PC-9 (cell line): ENCODE measurements at regions not wholly inside any gene's neighbourhood (a gene's known extent, or its start where the extent isn't known, plus 50 kb on each side); places are given as distances from the start of the nearest gene placed in this dataset.

Source experiments
- BruUV-seq: library from RNA; stranded (reverse); fragments of 400-500 nt; replicated peaks from 2 replicates; lab custom pipeline; 2021; lab: Mats Ljungman, UMichigan
- CTCF ChIA-PET: fragments of 300-600 bp; sonication (Branson Sonifier 250); formaldehyde crosslinking; loops from one replicate; lab custom pipeline; 2022; ENCODE audit warnings: antibody characterized with exemption; lab: Charles Lee
- POLR2A ChIA-PET: fragments of 300-600 bp; sonication (Branson Sonifier 250); formaldehyde crosslinking; loops from one replicate; lab custom pipeline; 2022; ENCODE audit warnings: antibody characterized with exemption; ENCODE audit not compliant: unreplicated experiment; lab: Charles Lee
- DNase-seq, 2 experiments: peaks; one replicate each; pipeline versions ENCODE4 v3.0.0 to v3.0.0-alpha.2; 2015 to 2022; ENCODE audit warnings: mixed read lengths in 1 of 2
- H2AFZ ChIP-seq: fragments of 200-600 bp; sonication (generic); 2 replicates; pipeline ENCODE4 v1.8.1; 2017; ENCODE audit warnings: antibody characterized with exemption
- H3F3A ChIP-seq: fragments of 200-600 bp; sonication (generic); 2 replicates; pipeline ENCODE4 v1.8.1; 2017; ENCODE audit warnings: antibody characterized with exemption, mild to moderate bottlenecking, low read depth; ENCODE audit not compliant: insufficient read depth
- H3K27ac ChIP-seq: fragments of 200-600 bp; sonication (generic); 2 replicates; pipeline ENCODE4 v1.6.1; 2016; ENCODE audit warnings: mixed run types
- H3K27me3 ChIP-seq: fragments of 200-600 bp; sonication (generic); 2 replicates; pipeline ENCODE4 v1.6.1; 2016; ENCODE audit warnings: low read depth, mixed run types; ENCODE audit not compliant: insufficient read depth
- H3K36me3 ChIP-seq: fragments of 200-600 bp; sonication (generic); 2 replicates; pipeline ENCODE4 v1.6.1; 2016; ENCODE audit warnings: low read depth, mixed run types
- H3K4me1 ChIP-seq: fragments of 200-600 bp; sonication (generic); replicated peaks from 2 replicates; pipeline ENCODE4 v1.6.1; 2016; ENCODE audit warnings: mixed run types; ENCODE audit not compliant: insufficient read depth
- H3K4me2 ChIP-seq: fragments of 200-600 bp; sonication (generic); 2 replicates; pipeline ENCODE4 v1.6.1; 2017; ENCODE audit warnings: mixed run types
- H3K4me3 ChIP-seq: fragments of 200-600 bp; sonication (generic); 2 replicates; pipeline ENCODE4 v1.6.1; 2016; ENCODE audit warnings: mixed run types
- H3K79me2 ChIP-seq: fragments of 200-600 bp; sonication (generic); 2 replicates; pipeline ENCODE4 v1.6.1; 2017; ENCODE audit warnings: low read depth, mixed run types
- H3K9me2 ChIP-seq: fragments of 200-600 bp; sonication (generic); 2 replicates; pipeline ENCODE4 v1.8.1; 2017; ENCODE audit warnings: mild to moderate bottlenecking; ENCODE audit not compliant: insufficient read depth
- H3K9me3 ChIP-seq: fragments of 200-600 bp; sonication (generic); 2 replicates; pipeline ENCODE4 v1.8.1; 2016; ENCODE audit warnings: low read depth; ENCODE audit not compliant: insufficient read depth
- H4K20me1 ChIP-seq: fragments of 200-600 bp; sonication (generic); 2 replicates; pipeline ENCODE4 v1.8.1; 2017; ENCODE audit not compliant: insufficient read depth
- EZH2 ChIP-seq: fragments of 200-600 bp; sonication (generic); IDR thresholded peaks from 2 replicates; pipeline ENCODE4 v1.8.0; 2017; ENCODE audit warnings: antibody characterized with exemption, low read depth
- intact Hi-C: fragments of 100-400 bp; cut with micrococcal nuclease; formaldehyde crosslinking; loops from one replicate; pipeline ENCODE4 v1.10.0; 2022; ENCODE audit not compliant: unreplicated experiment
- TF ChIP-seq, protein P1 (sequence below): fragments of 200-600 bp; sonication (generic); conservative IDR thresholded peaks from 2 replicates; pipeline ENCODE4 v1.6.1; 2017; ENCODE audit warnings: mixed run types, antibody characterized with exemption, mild to moderate bottlenecking, moderate library complexity

DNA sequence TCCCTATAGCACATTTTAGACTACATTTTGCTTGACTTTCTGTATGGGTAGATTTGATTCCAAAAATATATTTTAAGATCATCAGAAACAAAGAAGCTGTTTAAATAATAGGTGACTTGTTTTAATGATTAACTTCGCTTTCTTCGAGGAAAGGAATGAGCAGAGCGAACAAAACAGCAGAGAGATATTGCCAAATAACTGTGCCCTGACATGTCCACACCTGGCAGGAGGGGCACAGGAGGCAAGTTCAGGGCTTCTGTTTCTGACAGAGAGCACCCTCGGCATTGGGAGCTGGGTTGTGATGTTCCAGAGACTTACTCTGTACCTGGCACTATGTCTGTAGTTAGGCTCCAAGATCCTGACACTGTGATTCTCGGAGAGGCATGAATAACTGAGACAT is 155.7 kb upstream of the SASH1 start:
- POLR2A ChIA-PET = no interaction called here

DNA sequence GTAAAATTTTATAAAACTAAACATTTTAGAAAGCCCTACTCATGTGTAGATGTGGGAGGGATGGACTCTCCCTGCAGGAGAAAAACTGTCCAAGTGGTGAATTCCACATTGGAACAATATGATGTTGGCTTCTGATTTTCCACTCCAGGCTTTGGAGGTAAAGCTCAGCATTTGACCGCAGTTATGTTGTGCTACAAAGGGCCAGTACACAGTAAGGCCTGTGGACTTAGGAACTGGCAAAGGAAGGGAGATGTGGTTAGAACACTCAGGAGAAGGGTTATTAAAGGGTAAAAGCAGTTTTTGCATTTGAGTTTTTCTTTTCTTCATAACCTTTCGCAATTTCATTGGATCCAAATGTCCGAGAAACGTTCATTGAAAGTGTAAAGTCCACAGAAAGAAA is 150.3 kb upstream of the SASH1 start:
- H3K27ac ChIP-seq = peak overlapping the region; percentile 99
- no peaks in the 10 kb centered on the region for H3K9me2 ChIP-seq
- ChIA-PET CTCF (interaction anchor here (0.5 to 1.2 kb wide), 2 partner anchors 12 to 60 kb away, joined by 3 to 5 read pairs; no protein-coding TSS in a partner anchor), POLR2A (interaction anchor here (0.6 kb wide), 3 partner anchors 11 to 988 kb away, joined by 3 to 7 read pairs (median 6); no protein-coding TSS in a partner anchor)
- peaks cover 53% of the 10 kb centered on the region for H3K4me1 ChIP-seq
- peak in 1 of 2 experiments; percentile 68 for DNase-seq
- intact Hi-C loops = loop anchor here (1.0 to 2.0 kb wide), 3 partner anchors 71 to 150 kb away; partner anchors contain the start of gene SASH1
- BruUV-seq = no TSS peak
- peak overlapping the region; percentile 83 for H3K4me2 ChIP-seq
- H3F3A ChIP-seq = peaks cover 47% of the 10 kb centered on the region
- no peaks in the 10 kb centered on the region for H4K20me1 ChIP-seq
- H3K79me2 ChIP-seq = no peaks in the 10 kb centered on the region
- H3K9me3 ChIP-seq = no peaks in the 10 kb centered on the region
- no peaks in the 10 kb centered on the region for H3K36me3 ChIP-seq
- peak overlapping the region; percentile 47; the same call in 1 of the 2 replicates for H3K4me3 ChIP-seq
- no peak overlapping the region for H2AFZ ChIP-seq
- TF ChIP-seq, protein P1, sequence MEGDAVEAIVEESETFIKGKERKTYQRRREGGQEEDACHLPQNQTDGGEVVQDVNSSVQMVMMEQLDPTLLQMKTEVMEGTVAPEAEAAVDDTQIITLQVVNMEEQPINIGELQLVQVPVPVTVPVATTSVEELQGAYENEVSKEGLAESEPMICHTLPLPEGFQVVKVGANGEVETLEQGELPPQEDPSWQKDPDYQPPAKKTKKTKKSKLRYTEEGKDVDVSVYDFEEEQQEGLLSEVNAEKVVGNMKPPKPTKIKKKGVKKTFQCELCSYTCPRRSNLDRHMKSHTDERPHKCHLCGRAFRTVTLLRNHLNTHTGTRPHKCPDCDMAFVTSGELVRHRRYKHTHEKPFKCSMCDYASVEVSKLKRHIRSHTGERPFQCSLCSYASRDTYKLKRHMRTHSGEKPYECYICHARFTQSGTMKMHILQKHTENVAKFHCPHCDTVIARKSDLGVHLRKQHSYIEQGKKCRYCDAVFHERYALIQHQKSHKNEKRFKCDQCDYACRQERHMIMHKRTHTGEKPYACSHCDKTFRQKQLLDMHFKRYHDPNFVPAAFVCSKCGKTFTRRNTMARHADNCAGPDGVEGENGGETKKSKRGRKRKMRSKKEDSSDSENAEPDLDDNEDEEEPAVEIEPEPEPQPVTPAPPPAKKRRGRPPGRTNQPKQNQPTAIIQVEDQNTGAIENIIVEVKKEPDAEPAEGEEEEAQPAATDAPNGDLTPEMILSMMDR = no peak
- no peak for TF ChIP-seq EZH2
- H3K27me3 ChIP-seq = no peaks in the 10 kb centered on the region

More for the DNA sequence above, 155.7 kb upstream of the SASH1 start:
- Histone ChIP-seq H3K4me1 (peaks cover 26% of the 10 kb centered on the region), H3K4me3 (no peak overlapping the region), H3K9me3 (no peaks in the 10 kb centered on the region), H3F3A (peaks cover 26% of the 10 kb centered on the region), H4K20me1 (no peaks in the 10 kb centered on the region), H3K4me2 (no peak overlapping the region), H3K9me2 (no peaks in the 10 kb centered on the region), H3K79me2 (no peaks in the 10 kb centered on the region), H3K27ac (no peak overlapping the region), H3K27me3 (no peaks in the 10 kb centered on the region), H2AFZ (no peak overlapping the region), H3K36me3 (no peaks in the 10 kb centered on the region)
- DNase-seq = no peak
- intact Hi-C loops = no loop called here
- no TSS peak for BruUV-seq
- CTCF ChIA-PET = no interaction called here
- TF ChIP-seq, protein P1 = no peak

DNA sequence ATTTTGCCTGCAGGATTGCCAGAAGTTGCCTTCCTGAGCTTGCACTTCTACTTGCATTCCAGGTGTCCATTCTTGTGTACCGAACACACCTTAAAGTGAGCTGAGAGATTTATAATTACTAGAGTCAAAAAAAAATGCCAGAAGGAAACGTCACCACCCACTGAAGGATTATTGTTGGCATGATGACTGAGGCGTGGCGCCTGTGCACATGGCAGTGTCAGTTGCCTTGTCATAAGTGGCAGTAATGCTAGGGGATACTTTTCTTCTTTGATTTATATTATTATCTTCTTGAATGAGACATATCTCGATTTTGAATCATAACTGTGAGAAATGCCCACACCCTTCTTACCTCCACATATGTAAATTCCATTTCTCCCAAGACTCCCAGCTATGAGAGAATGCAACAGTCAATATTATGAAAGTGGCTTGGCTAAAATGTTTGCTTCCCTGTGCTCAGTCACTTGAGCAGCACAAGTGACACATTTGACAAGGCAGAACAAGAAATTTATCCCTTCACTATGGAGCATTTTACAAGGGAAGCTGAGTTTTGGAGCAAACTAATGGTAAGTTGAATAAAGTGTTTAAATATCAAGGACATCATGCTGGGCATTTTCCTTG is 149.5 kb upstream of the SASH1 start:
- no peaks in the 10 kb centered on the region for H3K9me3 ChIP-seq
- TF ChIP-seq EZH2 = no peak
- TF ChIP-seq, protein P1 = no peak
- no peaks in the 10 kb centered on the region for H3K9me2 ChIP-seq
- peaks cover 47% of the 10 kb centered on the region for H3F3A ChIP-seq
- no TSS peak for BruUV-seq
- H3K79me2 ChIP-seq = no peaks in the 10 kb centered on the region
- POLR2A ChIA-PET = interaction anchor here (0.6 kb wide), 3 partner anchors 10 to 52 kb away, joined by 3 to 7 read pairs (median 3); no protein-coding TSS in a partner anchor
- H3K27ac ChIP-seq = peak overlapping the region; percentile 99
- CTCF ChIA-PET = no interaction called here
- DNase-seq = peak; percentile 60 to 96
- intact Hi-C loops = loop anchor here (1.0 to 2.0 kb wide), 3 partner anchors 114 to 252 kb away; partner anchors contain the start of gene SASH1
- H3K4me1 ChIP-seq = peaks cover 53% of the 10 kb centered on the region
- peak overlapping the region; percentile 83 for H3K4me2 ChIP-seq
- no peaks in the 10 kb centered on the region for H4K20me1 ChIP-seq
- peak overlapping the region; percentile 47; the same call in 1 of the 2 replicates for H3K4me3 ChIP-seq
- H2AFZ ChIP-seq = no peak overlapping the region
- H3K27me3 ChIP-seq = no peaks in the 10 kb centered on the region
- H3K36me3 ChIP-seq = no peaks in the 10 kb centered on the region
